ENCODE measurements at regions not wholly inside any gene's neighbourhood (a gene's known extent, or its start where the extent isn't known, plus 50 kb on each side); places are given as distances from the start of the nearest gene placed in this dataset.
A peak's percentile ranks its signal among the peaks of the same experiment; 100 is the strongest.

GRCh38 chr17:64773836-64774761 is 112.0 kb upstream of the SMURF2 start:
- TF ChIP-seq CTCF (IDR thresholded peaks at IDR 0.05; ENCODE audit: low read length) (peak; percentile 38), EZH2 (IDR thresholded peaks at IDR 0.05; ENCODE audit: borderline replicate concordance, low read length) (no peak)
